Cardiac fibroblast (primary cell): ENCODE measurements at regions not wholly inside any gene's neighbourhood (a gene's known extent, or its start where the extent isn't known, plus 50 kb on each side); places are given as distances from the start of the nearest gene placed in this dataset.

Experiments used
- DNase-seq, 2 donors: peaks; one replicate each; pipeline versions ENCODE4 v3.0.0 to v3.0.0-alpha.2; 2010; ENCODE audit warnings: low read depth in 2 of 2
- H3K4me3 ChIP-seq, 2 donors: replicated peaks in 1 of 2; 1 replicate in 1 of 2; 2 replicates in 1 of 2; pipeline ENCODE4 v1.5.1; 2011; ENCODE audit warnings: low read depth in 2 of 2, low read length in 2 of 2, mild to moderate bottlenecking in 2 of 2, moderate library complexity in 1 of 2
- TF ChIP-seq, protein P1 (sequence below): IDR thresholded peaks from one replicate; pipeline ENCODE4 v1.5.1; 2011; ENCODE audit warnings: low read depth, mild to moderate bottlenecking, low read length, inconsistent platforms

DNA sequence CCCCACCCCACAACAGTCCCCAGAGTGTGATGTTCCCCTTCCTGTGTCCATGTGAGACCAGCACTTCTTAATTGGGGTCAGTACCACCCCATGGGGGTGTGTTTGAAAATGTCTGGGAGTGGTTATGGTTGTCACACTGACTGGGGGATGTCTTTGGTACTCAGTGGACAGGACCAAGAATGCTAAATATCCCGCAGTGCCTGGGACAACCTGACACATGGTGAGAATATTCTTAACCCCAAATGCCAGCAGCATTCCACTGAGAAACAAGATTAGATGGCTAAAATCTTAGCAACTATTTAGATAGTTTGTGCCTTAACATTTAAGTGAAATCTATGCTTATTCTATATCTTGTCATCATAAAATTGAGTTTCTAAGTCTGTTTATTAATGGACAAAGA is 177.5 kb upstream of the ZBED5 start:
- H3K4me3 ChIP-seq, result no peak overlapping the region
- TF ChIP-seq, protein P1, sequence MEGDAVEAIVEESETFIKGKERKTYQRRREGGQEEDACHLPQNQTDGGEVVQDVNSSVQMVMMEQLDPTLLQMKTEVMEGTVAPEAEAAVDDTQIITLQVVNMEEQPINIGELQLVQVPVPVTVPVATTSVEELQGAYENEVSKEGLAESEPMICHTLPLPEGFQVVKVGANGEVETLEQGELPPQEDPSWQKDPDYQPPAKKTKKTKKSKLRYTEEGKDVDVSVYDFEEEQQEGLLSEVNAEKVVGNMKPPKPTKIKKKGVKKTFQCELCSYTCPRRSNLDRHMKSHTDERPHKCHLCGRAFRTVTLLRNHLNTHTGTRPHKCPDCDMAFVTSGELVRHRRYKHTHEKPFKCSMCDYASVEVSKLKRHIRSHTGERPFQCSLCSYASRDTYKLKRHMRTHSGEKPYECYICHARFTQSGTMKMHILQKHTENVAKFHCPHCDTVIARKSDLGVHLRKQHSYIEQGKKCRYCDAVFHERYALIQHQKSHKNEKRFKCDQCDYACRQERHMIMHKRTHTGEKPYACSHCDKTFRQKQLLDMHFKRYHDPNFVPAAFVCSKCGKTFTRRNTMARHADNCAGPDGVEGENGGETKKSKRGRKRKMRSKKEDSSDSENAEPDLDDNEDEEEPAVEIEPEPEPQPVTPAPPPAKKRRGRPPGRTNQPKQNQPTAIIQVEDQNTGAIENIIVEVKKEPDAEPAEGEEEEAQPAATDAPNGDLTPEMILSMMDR, result no peak
- DNase-seq, result no peak

DNA sequence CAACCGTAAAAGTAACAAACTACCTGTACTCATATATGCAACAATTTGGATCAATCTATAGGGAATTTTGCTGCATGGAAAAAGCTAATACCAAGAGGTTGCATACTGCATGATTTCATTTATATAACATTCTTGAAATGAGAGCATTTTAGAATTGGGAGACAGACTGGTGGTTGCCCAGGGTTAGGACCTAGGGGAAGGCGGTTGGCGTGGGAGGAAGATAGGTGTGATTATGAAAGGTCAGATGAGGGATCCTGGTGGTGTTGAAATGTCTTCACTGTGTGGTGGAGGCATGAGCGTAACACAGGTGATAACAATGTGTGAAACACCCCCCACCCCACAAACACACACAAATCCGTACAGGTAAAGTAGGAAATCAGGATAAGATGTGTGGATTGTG is 176.6 kb upstream of the ZBED5 start:
- TF ChIP-seq, protein P1, result no peak
- no peak overlapping the region for H3K4me3 ChIP-seq
- DNase-seq, result no peak

DNA sequence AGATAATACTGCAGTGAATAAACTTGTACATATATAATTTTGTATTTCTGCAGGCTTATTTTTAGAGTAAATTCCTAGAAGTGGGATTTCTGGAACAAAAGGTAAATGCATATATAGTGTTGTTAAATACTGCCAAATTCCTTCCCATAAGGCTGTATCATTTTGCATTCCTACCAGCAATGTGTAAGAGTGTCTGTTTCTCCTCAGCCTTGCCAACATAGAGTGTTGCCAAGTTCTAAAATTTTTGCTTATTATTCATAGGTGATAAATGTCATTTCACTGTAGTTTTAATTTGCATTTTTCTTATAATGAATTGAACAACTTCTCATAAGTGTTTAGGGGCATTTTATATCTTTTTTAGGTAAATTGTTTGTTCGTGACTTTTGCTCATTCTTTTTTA is 174.2 kb upstream of the ZBED5 start:
- H3K4me3 ChIP-seq, result no peak overlapping the region
- DNase-seq, result no peak
- TF ChIP-seq, protein P1, result no peak

DNA sequence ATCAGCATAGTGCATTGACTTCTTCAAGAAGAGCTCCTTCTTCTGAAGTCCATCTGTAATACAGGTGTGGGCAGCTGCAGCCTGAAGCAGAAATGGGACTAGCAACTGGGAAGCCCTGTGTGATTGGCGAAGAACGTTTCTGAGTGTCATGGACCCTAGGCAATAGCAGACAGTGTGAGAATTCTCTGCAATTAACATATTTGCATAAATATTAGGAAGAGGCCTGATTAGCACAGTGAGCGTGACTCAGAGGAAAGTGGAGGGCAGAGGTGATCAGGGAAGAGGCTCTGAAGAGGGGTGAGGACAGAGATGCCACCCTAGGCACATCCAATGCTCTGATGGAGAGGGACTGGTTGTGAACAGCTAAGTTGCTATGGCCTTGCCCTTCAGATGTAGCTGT is 171.2 kb upstream of the ZBED5 start:
- no peak overlapping the region for H3K4me3 ChIP-seq
- TF ChIP-seq, protein P1, result no peak
- no peak for DNase-seq

DNA sequence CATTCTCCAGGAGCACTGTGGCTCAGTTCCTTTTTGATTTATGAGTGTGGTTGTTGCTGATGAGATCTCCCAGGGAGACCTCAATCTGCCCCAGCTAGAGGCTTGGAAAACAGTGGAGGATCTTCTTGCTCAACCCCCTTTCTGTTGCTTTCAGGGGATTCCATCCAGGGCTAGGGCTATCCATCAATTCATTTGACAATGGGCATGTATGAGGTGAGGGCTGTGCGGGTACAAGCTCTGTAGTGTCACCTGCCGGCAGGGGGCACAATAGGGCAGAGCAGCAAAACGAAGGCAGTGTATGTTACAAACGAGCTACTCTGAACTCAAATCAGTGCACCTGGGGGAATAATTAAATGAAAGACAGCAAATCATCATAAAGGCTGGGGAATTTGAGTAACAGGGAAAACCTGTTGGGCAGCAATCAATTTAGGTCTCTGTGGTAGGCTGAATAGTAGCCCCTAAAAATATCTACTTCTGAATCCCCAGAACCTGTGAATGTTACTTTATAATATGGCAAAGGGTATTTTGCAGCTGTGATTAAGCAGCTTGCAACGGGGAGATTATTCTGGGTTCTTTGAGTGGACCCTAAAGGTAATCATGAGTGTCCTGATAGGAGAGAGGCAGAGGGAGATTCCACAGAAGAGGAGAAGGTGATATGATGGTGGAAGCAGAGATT is 170.3 kb upstream of the ZBED5 start:
- no peak overlapping the region for H3K4me3 ChIP-seq
- TF ChIP-seq, protein P1, result peak; percentile 80
- DNase-seq, result peak; percentile 57 to 64

DNA sequence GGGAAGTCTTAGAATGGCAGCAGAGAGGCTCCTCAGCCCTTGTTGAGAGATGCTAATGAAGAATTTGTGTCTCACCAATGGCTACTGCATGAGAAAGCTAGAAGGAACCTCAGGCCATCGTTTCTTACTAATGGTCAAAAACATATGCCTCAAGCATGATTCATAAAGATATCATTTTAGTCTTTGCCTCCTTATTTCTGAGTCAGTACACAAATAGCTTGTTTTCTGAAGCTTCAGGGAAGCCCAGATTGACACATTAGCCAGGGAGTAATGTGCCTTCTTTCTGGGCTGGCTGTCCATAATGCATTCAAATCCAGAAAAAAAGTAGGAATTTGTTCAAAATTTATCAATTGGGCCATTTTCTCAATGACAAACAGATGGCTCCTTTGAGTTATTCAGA is 169.4 kb upstream of the ZBED5 start:
- TF ChIP-seq, protein P1, result no peak
- H3K4me3 ChIP-seq, result no peak overlapping the region
- peak; percentile 49 to 86 for DNase-seq

DNA sequence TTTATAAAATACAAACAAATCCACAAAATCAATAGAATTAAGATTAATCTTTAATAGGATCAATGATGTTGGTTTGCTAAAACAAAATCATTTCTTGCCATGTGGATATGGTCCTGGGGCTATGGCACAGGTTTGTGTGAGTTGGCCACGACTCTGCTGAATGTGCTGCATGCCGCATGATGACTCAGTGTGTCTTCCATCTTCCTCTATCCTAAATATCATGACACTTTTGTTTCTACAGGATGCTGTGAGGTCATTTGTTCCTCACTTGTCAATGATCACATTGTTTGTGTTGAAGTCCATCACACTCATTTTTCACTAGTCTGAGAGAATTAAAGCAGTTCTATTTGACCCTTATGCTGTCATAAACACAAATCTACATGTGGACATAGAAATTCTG is 167.2 kb upstream of the ZBED5 start:
- peak in 1 of 2 donors; percentile 73 for DNase-seq

More for the DNA sequence above, 167.2 kb upstream of the ZBED5 start:
- TF ChIP-seq, protein P1, result no peak
- H3K4me3 ChIP-seq, result no peak overlapping the region
